NCI-H748 treated with DMSO at 0.1 percent for 48 hours (cell line): ENCODE measurements at regions not wholly inside any gene's neighbourhood (a gene's known extent, or its start where the extent isn't known, plus 50 kb on each side); places are given as distances from the start of the nearest gene placed in this dataset.
"Not testable (repeated sequence)": the region's sequence is repeated elsewhere in the genome, so short reads cannot be mapped to it uniquely, and the experiment has no call there.

Experiments used
- DNase-seq: peaks from one replicate; lab custom pipeline; 2025; lab: John Stamatoyannopoulos, UW

DNA sequence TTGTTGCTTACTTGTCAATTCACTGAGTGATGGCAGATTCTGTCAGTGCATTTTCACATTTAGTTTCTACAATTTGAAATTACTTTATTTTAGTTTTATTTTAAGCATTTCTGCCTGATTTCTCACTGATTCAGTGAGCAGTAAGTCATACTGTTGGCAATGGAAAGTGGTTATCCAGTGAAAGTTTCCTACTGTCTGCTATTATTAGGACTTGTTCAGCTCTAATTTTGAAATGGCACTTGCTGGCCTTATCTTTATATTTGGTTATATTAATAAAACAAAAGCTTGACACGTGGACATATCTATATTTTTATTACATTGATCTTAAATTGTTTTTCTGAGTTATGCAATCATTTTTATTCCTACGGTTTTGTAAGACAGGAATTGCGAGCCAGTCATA is 871.8 kb upstream of the SLC35B3 start:
- no peak for DNase-seq

DNA sequence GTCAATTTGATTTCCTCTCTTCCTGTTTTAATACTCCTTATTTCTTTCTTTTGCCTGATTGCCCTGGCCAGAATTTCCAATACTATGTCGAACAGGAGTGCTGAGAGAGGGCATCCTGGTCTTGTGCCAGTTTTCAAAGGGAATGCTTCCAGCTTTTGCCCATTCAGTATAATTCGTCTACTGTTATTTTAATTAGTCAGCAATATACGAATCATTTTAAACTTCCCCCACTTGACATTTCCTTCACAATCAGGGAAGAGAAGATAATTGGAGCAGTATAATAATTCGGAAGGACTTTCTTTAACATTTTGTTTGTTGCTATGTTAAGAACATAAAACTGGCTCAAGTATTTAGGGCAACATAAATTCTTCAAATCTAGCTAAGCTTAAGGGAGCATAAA is 860.3 kb upstream of the SLC35B3 start:
- no peak for DNase-seq

DNA sequence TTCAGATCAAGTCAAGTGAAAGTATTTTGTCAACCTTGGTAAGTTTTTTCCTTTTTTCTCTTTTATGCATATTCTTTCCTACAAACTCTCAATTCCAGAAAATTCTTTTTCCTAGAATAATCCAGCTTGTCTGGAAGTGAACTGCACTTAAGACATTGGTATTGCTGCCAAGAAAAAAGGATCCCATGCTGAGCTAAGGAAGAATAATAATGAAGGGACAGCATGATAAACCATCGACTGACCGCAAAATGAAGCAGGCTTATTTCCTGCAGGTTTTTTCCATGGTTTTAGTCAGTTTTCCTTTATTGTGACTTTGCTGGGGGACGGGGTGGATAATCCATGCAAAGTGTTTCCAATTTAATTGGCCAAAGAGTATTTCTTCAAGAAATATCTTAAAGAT is 857.6 kb upstream of the SLC35B3 start:
- no peak for DNase-seq

DNA sequence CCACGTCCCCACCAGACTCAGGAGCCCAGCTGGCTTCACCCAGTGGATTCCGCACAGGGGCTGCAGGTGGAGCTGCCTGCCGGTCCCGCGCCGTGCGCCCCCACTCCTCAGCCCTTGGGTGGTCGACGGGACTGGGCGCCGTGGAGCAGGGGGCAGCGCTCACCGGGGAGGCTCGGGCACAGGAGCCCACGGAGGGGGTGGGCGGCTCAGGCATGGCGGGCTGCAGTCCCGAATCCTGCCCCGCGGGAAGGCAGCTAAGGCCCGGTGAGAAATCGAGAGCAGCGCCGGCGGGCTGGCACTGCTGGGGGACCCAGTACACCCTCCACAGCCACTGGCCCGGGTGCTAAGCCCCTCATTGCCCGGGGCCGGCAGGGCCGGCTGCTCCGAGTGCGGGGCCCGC is 855.0 kb upstream of the SLC35B3 start:
- not testable (repeated sequence) for DNase-seq

DNA sequence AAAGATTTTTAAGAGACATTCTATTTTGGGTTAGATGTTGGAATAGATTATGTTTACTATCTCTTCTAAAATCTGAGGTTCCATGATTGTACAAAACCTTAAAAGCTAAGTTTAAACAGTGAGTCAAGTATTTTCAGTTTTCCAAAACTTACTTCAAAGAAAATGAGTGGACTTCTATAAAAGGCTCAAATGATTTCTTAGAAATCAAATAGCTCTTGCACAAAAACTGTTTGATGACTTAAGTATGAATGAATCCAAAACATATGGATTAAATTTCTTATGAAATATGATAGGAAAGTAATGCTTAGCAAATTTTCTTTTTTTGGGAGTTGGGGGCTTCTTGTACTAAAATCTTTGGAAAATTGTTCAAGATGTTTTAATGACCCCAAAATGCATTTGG is 837.3 kb upstream of the SLC35B3 start:
- DNase-seq: no peak

DNA sequence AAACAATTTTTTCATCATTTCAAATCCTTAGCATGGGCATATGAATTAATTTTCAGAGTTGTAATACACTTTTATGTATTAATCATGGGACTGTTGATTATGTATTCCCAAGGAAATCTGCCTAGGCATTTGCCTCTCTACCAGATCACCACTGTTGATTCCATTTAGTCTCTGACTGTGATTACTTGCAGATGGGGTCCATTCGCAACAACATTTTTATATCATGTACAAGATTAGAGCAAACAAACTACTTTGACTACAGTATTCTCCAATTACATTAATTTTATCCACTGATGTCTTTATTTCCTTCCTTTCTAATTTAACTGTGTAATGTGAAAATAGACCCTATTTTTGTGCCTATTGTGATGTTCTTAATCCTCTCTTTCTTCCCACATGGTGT is 831.4 kb upstream of the SLC35B3 start:
- DNase-seq: no peak

DNA sequence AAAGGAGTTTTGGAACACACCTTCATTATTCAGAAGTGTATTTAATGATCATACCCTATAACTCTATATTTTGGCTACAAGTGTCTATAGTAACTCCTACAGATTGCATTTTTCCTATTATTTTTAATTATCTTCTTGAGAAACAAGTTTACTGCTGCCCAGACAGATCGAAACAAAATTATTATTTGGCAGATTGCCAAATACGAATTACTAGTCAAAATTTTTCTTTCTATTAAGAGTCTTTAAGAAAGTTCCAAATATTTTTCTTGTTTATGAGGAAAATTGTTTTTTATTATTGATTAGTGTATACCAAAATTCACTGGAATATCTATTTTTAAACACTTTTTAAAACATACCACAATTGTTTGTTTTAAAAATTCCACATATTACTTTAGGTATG is 821.9 kb upstream of the SLC35B3 start:
- DNase-seq: no peak

DNA sequence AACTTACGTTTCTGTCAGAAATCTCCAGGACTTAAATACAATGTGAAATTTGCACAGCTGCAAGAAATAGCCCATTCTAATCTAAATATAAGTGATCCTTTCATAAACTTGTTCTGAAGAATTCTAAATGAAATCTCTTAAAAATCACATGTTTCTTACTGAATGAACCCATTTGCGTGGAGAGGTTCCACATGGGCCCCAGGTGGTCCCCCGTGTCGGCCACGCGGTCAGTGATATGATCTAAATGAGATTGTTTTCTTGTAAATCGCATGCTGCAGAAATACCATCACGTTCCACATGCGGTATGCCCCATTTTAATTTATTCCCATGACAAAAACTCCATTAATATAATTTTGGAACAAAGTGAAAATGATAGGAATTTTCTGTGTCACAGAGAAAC is 818.9 kb upstream of the SLC35B3 start:
- no peak for DNase-seq

DNA sequence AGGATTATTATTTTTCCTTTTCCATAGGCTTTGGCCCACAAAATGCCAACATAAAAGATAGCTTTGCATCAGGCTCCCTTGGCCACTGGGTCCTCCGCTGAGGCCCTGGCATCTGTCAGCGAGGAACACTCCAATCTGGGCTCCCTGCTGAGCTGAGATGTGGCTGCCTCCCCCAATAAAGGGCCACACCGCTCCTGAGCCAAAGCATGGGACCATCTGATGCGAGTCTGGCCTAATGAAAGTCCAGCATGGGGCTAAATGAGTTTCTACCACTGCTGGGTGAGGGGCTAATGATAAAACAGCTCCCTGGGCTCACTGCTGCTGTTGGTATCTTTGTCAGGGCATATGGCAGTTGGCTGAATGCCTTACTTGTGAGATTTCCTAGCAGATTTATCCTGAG is 817.5 kb upstream of the SLC35B3 start:
- no peak for DNase-seq

DNA sequence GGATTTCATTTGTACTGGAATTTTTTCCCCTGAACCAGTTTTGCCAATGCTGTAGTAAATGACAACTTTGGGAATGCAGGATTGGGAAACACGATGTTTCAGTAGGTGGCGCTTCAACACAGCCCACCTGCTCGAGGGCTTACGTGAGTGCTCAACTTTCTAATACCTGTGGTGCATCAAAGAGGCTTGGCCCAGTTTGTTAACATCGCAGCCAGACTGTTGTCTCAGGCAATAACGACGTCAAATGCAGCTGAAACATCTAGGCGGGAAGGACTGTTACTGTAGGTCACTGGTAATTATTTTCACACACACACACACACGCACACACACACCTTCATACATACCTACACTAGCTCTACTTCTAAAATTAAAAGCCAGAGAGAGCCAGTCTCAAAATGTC is 815.5 kb upstream of the SLC35B3 start:
- peak; percentile 96 for DNase-seq

DNA sequence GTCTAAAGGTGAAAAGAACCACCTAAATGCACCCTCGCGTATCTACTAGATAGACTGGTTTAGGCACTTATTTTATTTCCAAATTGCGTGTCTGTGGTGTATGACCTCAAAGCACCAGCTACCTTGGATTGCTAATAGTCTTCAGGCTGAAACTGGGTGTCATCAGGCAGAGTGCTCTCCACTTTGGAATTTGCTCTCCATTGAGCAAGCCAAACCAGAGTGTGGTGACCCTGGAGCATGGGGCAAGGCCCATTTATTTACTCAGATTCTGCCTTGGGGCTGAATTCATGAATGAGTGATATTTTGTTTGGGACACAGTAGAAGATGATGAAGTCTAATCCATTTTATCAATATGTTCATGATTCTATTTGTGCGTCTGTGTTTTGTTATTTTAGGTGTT is 812.8 kb upstream of the SLC35B3 start:
- DNase-seq: no peak

DNA sequence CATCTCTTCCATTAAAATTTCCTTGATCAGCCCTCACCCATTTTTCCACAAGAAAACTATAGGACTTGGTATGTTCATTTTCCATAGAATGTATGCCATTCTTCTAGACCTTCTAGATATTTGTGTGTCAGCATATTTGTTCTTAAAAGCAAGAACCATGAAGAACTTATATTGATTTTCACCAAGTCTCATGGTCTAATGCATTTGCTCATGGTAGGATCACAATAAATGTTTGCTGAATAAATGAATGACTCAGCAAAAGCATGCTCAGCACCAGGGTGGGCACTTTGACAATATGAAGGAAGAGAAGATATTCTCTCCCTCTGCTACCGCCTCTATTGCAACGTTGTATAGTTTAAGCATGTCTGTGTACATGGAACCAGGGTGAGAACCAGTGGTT is 805.5 kb upstream of the SLC35B3 start:
- no peak for DNase-seq

DNA sequence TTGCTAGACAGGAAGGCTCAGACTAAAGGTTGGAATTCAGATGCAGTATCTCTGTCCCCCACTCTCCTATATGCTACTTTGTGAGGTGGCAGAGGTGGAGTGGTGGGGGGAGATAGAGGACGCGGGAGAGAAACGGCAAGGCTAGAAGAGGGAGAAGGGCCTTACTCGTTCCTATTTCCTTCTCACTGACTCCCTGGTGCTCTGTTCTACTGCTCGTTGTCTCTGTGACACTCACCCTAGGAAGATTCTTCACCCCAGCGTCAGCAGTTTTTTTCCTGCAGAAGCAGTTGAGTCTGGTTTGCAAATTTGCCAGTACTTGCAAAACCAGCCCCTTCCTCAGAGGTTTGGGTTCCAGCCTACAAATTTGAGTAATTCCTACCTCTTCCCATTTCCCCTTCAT is 801.1 kb upstream of the SLC35B3 start:
- no peak for DNase-seq

DNA sequence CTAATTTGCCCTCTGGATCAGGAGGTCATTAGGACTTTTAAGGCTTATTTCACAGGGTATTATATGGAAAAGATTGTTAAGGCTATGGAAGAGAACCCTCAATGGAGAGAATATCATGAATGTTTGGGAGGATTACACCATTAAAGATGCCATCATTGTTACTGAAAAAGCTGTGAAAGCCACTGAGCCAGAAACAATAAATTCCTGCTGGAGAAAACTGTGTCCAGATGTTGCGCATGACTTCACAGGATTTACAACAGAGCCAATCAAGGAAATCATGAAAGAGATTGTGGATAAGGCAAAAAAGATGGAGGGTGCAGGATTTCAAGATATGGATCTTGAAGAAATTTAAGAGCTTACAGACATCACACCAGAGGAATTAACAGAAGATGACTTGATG is 798.3 kb upstream of the SLC35B3 start:
- no peak for DNase-seq

DNA sequence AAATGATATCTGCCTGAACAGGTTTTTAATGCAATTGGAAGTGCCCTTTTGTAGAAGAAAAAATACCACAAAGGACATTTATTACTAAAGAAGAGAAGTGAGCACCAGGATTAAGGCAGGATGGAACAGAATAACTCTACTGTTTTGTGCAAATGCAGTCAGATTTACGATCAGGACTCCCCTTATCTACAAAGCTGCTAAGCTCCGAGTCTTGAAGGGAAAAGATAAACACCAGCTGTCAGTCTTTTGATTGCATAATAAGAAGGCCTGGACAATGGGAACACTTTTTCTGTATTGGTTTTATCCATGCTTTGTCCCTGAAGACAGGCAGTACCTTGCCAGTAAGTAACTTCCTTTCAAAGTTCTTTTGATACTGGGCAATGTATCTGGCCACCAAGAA is 797.9 kb upstream of the SLC35B3 start:
- DNase-seq: no peak

DNA sequence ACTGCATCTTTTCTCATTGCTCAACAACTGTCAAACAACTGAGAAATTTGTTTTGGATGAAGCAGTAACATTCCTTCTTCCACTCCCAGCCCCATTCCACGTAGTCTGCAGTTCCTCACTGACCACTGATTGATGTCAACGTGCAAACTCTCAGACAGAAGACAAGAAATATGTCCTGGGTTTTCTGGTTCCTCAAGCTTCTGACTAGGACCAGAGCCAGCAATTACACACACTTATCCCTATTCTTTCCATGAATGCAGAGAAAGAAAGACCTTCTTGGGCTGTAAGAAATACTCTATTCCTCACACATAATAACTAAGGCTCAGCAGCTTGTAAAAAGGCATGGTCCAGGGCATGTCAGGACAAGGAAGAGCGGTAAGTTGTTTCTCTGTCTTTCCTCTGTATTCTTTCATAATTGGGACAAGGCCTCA is 790.1 kb upstream of the SLC35B3 start:
- no peak for DNase-seq

DNA sequence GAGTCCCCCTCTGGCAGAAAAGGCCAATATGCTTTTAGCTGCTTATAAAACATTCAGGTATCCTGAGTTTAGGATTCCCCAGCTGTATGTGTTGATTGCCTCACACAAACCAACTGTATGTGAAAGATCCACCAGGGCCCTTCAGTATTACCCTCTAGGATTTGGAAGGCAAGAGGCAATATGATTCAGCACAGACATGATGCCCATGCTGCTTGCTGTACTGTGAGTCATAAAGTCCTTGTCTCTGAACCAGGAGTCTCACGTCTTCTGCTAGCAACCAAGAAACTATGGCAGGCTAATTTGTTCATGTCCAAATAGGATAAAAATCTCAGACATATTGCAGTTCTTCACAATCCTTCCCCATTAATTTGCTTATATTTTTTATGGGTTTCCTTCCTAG is 789.2 kb upstream of the SLC35B3 start:
- no peak for DNase-seq

DNA sequence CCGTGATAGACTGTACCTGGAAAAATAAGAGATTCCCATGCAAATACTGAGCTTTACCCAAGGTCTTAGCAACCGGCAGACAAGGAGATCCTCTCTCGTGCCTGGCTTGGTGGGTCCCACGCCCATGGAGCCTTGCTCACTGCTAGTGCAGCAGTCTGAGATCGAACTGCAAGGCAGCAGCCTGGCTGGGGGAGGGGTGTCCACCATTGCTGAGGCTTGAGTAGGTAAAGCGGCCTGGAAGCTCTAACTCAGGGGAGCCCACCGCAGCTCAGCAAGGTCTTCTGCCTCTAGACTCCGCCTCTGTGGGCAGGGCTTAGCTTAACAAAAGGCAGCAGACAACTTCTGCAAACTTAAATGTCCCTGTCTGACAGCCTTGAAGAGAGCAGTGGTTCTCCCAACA is 778.4 kb upstream of the SLC35B3 start:
- DNase-seq: not testable (repeated sequence)

DNA sequence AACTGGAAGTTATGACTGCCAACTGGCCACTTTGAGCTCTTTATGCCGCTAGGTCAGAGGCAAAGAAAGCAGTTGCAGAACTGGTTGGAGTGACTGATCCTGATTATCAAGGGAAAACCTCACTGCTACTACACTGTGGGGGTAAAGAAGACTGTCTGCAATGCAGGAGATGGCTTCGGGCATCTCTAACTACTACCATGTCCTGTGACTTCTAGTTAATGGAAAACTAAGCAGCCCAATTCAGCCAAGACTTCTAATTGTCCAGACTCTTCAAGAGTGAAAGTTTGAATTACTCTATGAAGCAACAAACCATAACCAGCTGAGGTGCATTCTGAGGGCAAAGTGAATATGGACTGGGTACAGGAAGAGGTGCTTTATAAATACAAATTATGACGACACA is 773.6 kb upstream of the SLC35B3 start:
- no peak for DNase-seq

DNA sequence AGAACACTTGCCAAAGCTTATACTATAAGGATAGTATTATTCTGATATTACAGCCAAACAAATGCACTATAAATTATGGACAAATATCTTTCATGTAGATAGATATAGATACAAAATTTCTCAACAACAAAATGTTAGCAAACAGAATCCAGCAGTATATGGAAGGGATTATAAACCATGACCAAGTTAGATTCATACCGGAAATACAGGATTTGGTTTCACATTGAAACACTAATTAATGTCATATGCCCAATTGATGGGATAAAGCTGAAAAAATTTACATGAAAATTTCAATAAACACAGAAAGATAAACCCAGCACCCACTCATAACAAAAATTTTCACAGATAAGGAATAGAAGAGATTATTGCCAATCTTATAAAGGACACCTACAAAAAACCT is 770.3 kb upstream of the SLC35B3 start:
- no peak for DNase-seq

DNA sequence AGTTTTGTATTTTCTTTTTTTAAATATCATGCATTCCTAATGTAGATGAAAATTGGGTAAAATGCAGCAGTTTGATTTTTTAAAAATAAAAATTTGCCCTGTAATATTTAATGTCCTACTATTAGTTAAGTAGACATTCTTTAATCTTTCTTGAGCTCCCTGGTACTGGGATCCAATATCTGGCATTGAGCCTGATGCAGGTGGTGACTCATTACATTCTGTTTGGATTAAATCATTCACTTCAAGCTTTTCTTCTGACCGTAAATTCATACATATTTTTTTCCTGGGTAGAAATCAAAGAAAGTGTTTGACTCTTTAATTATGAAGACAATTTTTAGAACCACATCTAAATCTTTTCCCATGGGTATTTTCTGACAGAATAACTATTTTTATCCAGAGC is 768.8 kb upstream of the SLC35B3 start:
- DNase-seq: no peak

DNA sequence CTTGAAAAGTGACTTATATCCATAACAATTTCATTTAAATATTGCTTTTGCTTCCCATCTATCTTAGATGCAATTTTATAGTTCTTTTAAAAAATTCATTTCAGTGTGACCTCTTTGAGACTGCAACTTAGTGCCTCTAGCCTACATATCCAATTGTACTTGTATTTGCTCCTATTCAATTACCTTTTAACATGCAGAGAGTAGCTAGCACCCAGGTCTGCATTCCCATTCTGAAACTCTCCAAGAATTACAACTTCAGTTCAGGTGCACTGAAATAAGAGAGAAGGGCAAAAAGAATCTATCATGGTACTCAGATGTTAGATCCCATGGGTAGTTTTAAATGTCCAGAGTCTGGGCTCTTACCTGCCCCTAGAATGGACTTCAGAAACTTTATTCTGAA is 765.4 kb upstream of the SLC35B3 start:
- no peak for DNase-seq

DNA sequence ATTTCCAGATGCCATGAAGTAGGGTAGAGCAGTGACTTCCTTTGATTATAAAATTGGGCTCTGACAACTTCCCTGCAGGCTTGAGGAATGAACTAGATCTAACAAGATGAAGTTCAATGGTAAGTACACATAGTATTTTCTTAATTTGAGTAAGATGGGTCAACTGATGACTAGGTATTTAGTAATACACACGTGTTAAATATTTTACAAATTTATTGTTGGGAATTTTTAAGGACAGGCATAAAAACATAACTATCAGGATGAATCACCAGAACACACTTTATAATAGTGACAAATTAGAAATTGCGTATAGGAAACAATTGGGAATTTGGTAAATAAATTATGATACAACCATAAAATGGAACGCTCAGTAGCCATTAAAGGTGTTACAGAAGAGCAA is 762.4 kb upstream of the SLC35B3 start:
- DNase-seq: no peak

DNA sequence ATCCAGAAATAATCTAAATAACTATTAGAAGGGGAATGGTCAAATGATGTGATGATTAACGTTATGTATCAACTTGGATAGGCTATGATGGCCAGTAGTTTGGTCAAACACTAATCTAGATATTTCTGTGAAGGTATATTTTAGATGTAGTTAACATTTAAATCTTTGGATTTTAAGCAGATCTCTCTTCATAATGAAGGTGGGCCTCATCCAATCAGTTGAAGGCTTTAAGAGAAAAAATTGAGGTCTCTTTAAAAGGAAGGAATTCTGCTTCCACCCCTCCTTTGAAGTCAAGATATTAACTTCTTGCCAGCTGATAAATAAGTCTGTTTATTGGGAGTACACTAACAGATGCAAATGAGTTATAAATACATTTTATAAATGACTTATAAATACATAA is 760.0 kb upstream of the SLC35B3 start:
- no peak for DNase-seq

DNA sequence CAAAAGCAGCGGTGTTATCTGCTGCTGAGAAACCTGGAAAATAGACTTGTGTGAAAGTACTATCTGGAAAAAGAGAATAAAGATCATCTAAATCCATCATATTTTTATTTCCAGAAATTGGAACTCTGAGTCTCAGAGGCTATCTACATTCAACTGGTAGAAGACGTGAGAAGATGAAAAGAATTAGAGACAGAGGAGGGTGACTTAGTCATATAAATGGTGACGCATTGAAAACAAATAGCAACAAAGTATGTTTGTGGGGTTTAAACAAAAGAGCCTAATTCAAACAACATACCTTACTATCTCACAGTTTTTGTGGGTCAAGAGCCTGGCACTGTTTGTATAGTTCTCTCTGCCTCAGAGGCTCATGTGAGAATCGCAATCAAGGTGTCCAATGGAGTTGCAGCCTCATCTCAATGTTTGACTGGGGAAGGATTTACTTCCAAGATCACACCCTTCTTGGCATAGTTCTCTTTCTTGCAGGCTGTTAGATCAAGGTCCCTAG is 757.1 kb upstream of the SLC35B3 start:
- no peak for DNase-seq
